SK-N-SH (cell line): ENCODE measurements at regions not wholly inside any gene's neighbourhood (a gene's known extent, or its start where the extent isn't known, plus 50 kb on each side); places are given as distances from the start of the nearest gene placed in this dataset.

Experiments used
- TF ChIP-seq, protein P1 (sequence below): IDR thresholded peaks from 2 replicates; pipeline ENCODE4 v1.4.0; 2012; ENCODE audit warnings: low read depth, borderline replicate concordance
- TF ChIP-seq, protein P2 (sequence below): fragments of 200-600 bp; sonication (generic); IDR thresholded peaks from 2 replicates; pipeline ENCODE4 v1.6.1; 2017; ENCODE audit warnings: antibody characterized with exemption, mild to moderate bottlenecking, moderate library complexity

- TF ChIP-seq, protein P1, sequence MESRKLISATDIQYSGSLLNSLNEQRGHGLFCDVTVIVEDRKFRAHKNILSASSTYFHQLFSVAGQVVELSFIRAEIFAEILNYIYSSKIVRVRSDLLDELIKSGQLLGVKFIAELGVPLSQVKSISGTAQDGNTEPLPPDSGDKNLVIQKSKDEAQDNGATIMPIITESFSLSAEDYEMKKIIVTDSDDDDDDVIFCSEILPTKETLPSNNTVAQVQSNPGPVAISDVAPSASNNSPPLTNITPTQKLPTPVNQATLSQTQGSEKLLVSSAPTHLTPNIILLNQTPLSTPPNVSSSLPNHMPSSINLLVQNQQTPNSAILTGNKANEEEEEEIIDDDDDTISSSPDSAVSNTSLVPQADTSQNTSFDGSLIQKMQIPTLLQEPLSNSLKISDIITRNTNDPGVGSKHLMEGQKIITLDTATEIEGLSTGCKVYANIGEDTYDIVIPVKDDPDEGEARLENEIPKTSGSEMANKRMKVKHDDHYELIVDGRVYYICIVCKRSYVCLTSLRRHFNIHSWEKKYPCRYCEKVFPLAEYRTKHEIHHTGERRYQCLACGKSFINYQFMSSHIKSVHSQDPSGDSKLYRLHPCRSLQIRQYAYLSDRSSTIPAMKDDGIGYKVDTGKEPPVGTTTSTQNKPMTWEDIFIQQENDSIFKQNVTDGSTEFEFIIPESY = no peak
- TF ChIP-seq, protein P2, sequence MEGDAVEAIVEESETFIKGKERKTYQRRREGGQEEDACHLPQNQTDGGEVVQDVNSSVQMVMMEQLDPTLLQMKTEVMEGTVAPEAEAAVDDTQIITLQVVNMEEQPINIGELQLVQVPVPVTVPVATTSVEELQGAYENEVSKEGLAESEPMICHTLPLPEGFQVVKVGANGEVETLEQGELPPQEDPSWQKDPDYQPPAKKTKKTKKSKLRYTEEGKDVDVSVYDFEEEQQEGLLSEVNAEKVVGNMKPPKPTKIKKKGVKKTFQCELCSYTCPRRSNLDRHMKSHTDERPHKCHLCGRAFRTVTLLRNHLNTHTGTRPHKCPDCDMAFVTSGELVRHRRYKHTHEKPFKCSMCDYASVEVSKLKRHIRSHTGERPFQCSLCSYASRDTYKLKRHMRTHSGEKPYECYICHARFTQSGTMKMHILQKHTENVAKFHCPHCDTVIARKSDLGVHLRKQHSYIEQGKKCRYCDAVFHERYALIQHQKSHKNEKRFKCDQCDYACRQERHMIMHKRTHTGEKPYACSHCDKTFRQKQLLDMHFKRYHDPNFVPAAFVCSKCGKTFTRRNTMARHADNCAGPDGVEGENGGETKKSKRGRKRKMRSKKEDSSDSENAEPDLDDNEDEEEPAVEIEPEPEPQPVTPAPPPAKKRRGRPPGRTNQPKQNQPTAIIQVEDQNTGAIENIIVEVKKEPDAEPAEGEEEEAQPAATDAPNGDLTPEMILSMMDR = no peak
Observed at GRCh38 chr4:61068745-61069144, 131.4 kb upstream of the ADGRL3 start.
